Right atrium auricular region (tissue), 2 donors: ENCODE measurements at regions not wholly inside any gene's neighbourhood (a gene's known extent, or its start where the extent isn't known, plus 50 kb on each side); places are given as distances from the start of the nearest gene placed in this dataset.
"Not testable (repeated sequence)": the region's sequence is repeated elsewhere in the genome, so short reads cannot be mapped to it uniquely, and the experiment has no call there.

ENCODE experiments used
- DNase-seq: peaks from one replicate; pipeline ENCODE4 v3.0.0-alpha.2; 2019; ENCODE audit warnings: low spot score
- H3K27ac ChIP-seq, 2 donors: fragments of 200-600 bp; sonication (generic); 1 replicate in 1 of 2; 2 replicates in 1 of 2; pipeline ENCODE4 v1.5.1; 2016 to 2019
- H3K27me3 ChIP-seq, 2 donors: fragments of 200-600 bp; sonication (generic); one replicate each; pipeline versions ENCODE4 v1.5.1 to v1.6.0; 2017 to 2019
- H3K36me3 ChIP-seq: fragments of 200-600 bp; sonication (generic); one replicate; pipeline ENCODE4 v1.5.1; 2016
- H3K4me1 ChIP-seq, 2 donors: fragments of 200-600 bp; sonication (generic); one replicate each; pipeline versions ENCODE4 v1.5.1 to v1.6.0; 2017 to 2019
- H3K4me3 ChIP-seq, 2 donors: fragments of 200-600 bp; sonication (generic); 1 replicate in 1 of 2; 2 replicates in 1 of 2; pipeline ENCODE4 v1.5.1; 2017 to 2019; ENCODE audit warnings: mild to moderate bottlenecking in 1 of 2, moderate library complexity in 1 of 2
- H3K9me3 ChIP-seq, 2 donors: fragments of 200-600 bp; sonication (generic); one replicate each; pipeline ENCODE4 v1.5.1; 2019
- TF ChIP-seq, protein P1 (sequence below), 2 donors: fragments of 200-600 bp; sonication (generic); IDR thresholded peaks; one replicate each; pipeline ENCODE4 v1.5.1; 2019; ENCODE audit warnings: antibody characterized with exemption in 2 of 2

DNA sequence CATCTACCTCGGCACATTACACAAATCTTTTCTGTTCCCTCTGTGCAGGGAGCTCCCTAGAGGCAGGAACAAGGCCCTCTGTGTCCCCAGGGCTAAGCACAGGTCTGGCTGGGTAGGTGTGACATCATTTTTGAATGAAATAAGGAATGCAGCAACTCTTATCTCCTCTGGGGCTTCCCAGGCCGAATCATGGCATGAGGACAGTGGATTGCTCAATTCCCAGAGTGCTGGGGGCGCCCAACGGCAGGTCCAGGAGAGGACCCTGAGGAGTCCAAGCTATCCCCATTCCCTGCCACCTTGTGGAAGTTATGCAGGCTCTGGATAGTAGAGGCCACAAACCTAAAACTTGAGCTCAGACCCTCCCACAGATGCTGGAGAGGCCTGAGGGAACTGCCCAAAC lies 158.0 kb upstream of the RAB6C start:
- TF ChIP-seq, protein P1, sequence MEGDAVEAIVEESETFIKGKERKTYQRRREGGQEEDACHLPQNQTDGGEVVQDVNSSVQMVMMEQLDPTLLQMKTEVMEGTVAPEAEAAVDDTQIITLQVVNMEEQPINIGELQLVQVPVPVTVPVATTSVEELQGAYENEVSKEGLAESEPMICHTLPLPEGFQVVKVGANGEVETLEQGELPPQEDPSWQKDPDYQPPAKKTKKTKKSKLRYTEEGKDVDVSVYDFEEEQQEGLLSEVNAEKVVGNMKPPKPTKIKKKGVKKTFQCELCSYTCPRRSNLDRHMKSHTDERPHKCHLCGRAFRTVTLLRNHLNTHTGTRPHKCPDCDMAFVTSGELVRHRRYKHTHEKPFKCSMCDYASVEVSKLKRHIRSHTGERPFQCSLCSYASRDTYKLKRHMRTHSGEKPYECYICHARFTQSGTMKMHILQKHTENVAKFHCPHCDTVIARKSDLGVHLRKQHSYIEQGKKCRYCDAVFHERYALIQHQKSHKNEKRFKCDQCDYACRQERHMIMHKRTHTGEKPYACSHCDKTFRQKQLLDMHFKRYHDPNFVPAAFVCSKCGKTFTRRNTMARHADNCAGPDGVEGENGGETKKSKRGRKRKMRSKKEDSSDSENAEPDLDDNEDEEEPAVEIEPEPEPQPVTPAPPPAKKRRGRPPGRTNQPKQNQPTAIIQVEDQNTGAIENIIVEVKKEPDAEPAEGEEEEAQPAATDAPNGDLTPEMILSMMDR (IDR thresholded peaks at IDR 0.05): no peak
- no peak for DNase-seq
- Histone ChIP-seq H3K27ac (no peak overlapping the region), H3K4me3 (no peak overlapping the region), H3K36me3 (no peaks in the 10 kb centered on the region), H3K9me3 (no peaks in the 10 kb centered on the region), H3K27me3 (no peaks in the 10 kb centered on the region), H3K4me1 (no peaks in the 10 kb centered on the region)

DNA sequence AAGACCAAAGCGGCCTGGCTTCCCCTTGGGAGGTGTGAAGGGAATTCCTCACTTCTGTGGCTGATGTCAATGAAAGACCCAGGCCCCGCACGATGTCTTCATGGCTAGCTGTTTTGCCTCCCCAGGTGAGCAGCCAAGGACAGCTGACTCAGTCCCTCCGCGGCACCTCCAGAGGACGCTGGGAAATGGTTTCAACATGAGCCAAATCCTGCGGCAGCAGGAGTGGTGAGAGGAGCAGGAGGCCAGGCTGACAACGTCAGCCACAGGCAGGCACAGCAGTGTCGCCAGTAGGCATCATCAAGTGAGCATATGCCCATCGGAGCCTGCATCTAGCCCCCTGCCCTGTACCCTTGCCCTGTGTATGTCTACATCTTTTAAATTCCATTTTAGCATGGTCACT lies 156.4 kb upstream of the RAB6C start:
- H3K27me3 ChIP-seq: no peaks in the 10 kb centered on the region
- no peaks in the 10 kb centered on the region for H3K36me3 ChIP-seq
- no peak overlapping the region for H3K4me3 ChIP-seq
- TF ChIP-seq, protein P1 (IDR thresholded peaks at IDR 0.05): no peak
- H3K4me1 ChIP-seq: no peaks in the 10 kb centered on the region
- no peak for DNase-seq
- H3K27ac ChIP-seq: no peak overlapping the region
- no peaks in the 10 kb centered on the region for H3K9me3 ChIP-seq

DNA sequence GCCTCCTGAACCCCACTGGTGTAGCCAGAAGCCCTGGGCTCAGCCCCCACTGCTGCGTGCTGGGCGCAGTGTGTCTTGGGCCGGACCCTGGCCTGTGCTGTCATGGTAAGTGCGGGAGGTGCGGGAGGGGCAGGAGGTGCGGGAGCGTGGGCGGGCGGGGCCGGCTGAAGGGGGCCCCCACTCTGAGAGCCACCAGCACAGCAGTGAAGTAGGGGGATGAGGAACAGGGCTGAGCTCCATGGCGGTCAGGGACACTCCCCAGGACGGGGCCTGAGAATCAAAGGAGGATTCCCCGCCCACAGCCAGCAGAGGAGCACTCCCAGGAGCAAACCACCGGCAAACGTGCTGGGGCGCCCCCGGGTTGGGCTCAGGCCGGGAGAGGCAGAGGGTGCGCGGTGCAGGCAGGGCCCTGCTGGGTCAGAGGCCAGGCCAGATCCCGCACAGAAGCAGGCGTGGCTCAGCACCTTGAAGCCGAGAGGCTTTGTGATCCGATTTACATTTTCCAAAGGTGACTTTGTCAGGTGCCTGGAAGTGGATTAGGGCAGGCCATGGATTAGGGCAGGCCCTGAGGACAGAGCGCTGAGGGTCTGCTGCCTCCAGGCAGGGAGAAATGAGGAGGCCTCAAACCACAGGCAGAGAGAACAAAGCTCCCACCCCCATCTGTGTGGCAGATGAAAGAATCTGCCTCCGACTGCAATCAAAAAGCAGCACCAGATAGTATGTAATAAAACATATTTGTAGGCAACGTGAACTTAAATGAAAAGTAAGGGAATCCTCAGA lies 152.0 kb upstream of the RAB6C start:
- Histone ChIP-seq H3K36me3 (no peaks in the 10 kb centered on the region), H3K27me3 (no peaks in the 10 kb centered on the region), H3K4me3 (no peak overlapping the region), H3K4me1 (no peaks in the 10 kb centered on the region), H3K27ac (no peak overlapping the region), H3K9me3 (peaks cover 0 to 16% of the 10 kb centered on the region in 2 donors)
- TF ChIP-seq, protein P1 (IDR thresholded peaks at IDR 0.05): no peak
- no peak for DNase-seq

DNA sequence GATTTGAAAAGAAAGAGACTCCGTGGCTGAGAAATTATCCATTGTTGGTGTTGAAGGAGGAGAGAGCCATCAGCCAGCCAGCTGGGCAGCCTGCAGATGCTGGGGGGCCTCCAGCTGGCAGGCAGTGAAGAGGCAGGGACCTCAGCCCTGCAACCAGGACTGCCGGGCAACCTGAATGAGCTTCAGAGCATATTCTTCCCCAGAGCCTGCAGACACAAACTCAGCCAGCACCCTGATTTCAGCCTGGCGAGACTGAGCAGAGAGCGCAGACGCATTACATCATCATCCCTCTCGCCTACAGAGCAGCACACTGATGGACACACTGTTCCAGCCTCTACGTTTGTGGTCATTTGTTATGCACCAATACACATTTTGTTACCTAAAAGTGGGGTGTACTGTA lies 150.7 kb upstream of the RAB6C start:
- H3K27me3 ChIP-seq: no peaks in the 10 kb centered on the region
- no peak overlapping the region for H3K4me3 ChIP-seq
- H3K27ac ChIP-seq: no peak overlapping the region
- no peak for DNase-seq
- H3K36me3 ChIP-seq: no peaks in the 10 kb centered on the region
- H3K9me3 ChIP-seq: peaks cover 0 to 16% of the 10 kb centered on the region in 2 donors
- no peaks in the 10 kb centered on the region for H3K4me1 ChIP-seq
- TF ChIP-seq, protein P1 (IDR thresholded peaks at IDR 0.05): no peak

DNA sequence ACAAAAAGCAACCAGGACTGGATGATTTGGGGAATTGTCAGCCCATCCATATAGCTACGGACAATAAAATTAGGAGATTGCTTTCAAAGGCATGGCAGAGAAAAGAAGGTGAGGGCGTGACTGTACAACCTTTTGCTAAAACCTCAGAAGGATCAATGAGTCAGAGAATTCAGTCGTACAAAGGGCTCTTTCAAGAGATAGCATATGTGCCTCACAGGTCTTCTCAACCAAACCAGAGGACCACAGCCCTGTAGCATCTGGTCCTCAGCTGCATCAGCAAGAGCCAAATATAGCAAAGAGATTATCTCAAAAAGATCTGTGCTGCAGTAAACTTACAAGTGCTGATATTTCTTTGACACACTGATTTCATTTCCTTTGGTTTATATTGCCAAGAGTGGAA lies 149.9 kb upstream of the RAB6C start:
- Histone ChIP-seq H3K27ac (no peak overlapping the region), H3K4me3 (no peak overlapping the region), H3K36me3 (no peaks in the 10 kb centered on the region), H3K27me3 (no peaks in the 10 kb centered on the region), H3K9me3 (peaks cover 0 to 16% of the 10 kb centered on the region in 2 donors), H3K4me1 (no peaks in the 10 kb centered on the region)
- TF ChIP-seq, protein P1 (IDR thresholded peaks at IDR 0.05): no peak
- no peak for DNase-seq

DNA sequence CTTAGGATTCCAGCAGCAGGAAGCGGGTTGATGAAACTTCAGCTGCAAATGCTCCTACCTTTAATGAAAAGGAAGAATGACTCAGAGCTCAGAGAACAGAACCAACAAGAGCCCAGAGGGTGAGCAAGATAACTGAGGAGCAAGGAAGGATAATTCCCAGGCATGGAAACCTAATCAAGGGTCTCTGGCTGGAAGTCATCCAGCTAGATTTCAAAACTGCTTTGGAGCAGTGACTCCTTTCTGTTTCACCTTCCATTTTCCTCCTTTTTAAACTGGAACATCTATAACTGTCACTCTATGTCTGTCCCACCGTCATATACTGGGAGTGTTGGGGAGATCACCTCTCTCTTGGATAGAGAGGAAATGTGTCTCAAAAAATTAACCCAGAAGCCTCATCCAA lies 148.4 kb upstream of the RAB6C start:
- no peaks in the 10 kb centered on the region for H3K36me3 ChIP-seq
- TF ChIP-seq, protein P1 (IDR thresholded peaks at IDR 0.05): no peak
- DNase-seq: no peak
- H3K27ac ChIP-seq: no peak overlapping the region
- H3K27me3 ChIP-seq: no peaks in the 10 kb centered on the region
- no peak overlapping the region for H3K4me3 ChIP-seq
- H3K9me3 ChIP-seq: peaks cover 0 to 16% of the 10 kb centered on the region in 2 donors
- H3K4me1 ChIP-seq: no peaks in the 10 kb centered on the region

DNA sequence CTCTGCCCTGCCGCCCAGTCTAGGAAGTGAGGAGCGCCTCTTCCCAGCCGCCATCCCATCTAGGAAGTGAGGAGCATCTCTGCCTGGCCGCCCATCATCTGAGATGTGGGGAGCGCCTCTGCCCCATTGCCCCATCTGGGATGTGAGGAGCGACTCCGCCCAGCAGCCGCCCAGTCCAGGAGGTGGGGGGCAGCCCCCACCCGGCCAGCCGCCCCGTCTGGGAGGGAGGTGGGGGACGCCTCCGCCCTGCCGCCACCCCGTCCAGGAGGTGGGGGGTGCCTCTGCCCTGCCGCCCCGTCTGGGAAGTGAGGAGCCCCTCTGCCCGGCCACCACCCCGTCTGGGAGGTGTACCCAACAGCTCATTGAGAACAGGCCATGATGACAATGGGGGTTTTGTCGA lies 146.0 kb upstream of the RAB6C start:
- not testable (repeated sequence) for H3K36me3 ChIP-seq, H3K4me3 ChIP-seq, H3K27me3 ChIP-seq, H3K27ac ChIP-seq, DNase-seq, H3K4me1 ChIP-seq
- H3K9me3 ChIP-seq: peaks cover 0 to 16% of the 10 kb centered on the region in 2 donors
